Vagina (tissue), 2 donors: ENCODE measurements at regions not wholly inside any gene's neighbourhood (a gene's known extent, or its start where the extent isn't known, plus 50 kb on each side); places are given as distances from the start of the nearest gene placed in this dataset.
"Not testable (repeated sequence)": the region's sequence is repeated elsewhere in the genome, so short reads cannot be mapped to it uniquely, and the experiment has no call there.

Experiments used
- DNase-seq, 2 donors: peaks; one replicate each; pipeline ENCODE4 v3.0.0-alpha.2; 2017; ENCODE audit errors: extremely low spot score in 2 of 2
- H3K27ac ChIP-seq: fragments of 200-600 bp; sonication (generic); one replicate; pipeline ENCODE4 v1.5.1; 2019
- H3K27me3 ChIP-seq: fragments of 200-600 bp; sonication (generic); one replicate; pipeline ENCODE4 v1.5.1; 2019
- H3K36me3 ChIP-seq, 2 donors: fragments of 200-600 bp; sonication (generic); one replicate each; pipeline ENCODE4 v1.5.1; 2017 to 2019
- H3K4me1 ChIP-seq: fragments of 200-600 bp; sonication (generic); one replicate; pipeline ENCODE4 v1.5.1; 2019
- H3K4me3 ChIP-seq, 2 donors: fragments of 200-600 bp; sonication (generic); 1 replicate in 1 of 2; 2 replicates in 1 of 2; pipeline ENCODE4 v1.5.1; 2016 to 2019
- H3K9me3 ChIP-seq: fragments of 200-600 bp; sonication (generic); one replicate; pipeline ENCODE4 v1.5.1; 2019
- POLR2A ChIP-seq, 2 donors: fragments of 450-650 bp; IDR thresholded peaks; one replicate each; pipeline ENCODE4 v1.6.1; 2017; ENCODE audit warnings: antibody characterized with exemption in 2 of 2, mild to moderate bottlenecking in 2 of 2, moderate library complexity in 2 of 2
- POLR2AphosphoS5 ChIP-seq, 2 donors: sonication (generic); formaldehyde crosslinking; IDR thresholded peaks; one replicate each; pipeline ENCODE4 v1.9.0; 2017; ENCODE audit warnings: antibody characterized with exemption in 2 of 2, mild to moderate bottlenecking in 2 of 2, low read depth in 1 of 2; ENCODE audit not compliant: insufficient read depth in 1 of 2
- intact Hi-C: fragments of 100-400 bp; cut with DNase I; formaldehyde crosslinking; loops from one replicate; pipeline ENCODE4 v1.15.1; 2023
- TF ChIP-seq, protein P1 (sequence below), 3 experiments: fragments of 450-650 bp in 2 of 3; fragments of 200-600 bp in 1 of 3; sonication (generic) in 1 of 3; IDR thresholded peaks; one replicate each; pipeline ENCODE4 v1.5.1; 2017 to 2019; ENCODE audit warnings: antibody characterized with exemption in 3 of 3, mild to moderate bottlenecking in 2 of 3, moderate library complexity in 2 of 3

DNA sequence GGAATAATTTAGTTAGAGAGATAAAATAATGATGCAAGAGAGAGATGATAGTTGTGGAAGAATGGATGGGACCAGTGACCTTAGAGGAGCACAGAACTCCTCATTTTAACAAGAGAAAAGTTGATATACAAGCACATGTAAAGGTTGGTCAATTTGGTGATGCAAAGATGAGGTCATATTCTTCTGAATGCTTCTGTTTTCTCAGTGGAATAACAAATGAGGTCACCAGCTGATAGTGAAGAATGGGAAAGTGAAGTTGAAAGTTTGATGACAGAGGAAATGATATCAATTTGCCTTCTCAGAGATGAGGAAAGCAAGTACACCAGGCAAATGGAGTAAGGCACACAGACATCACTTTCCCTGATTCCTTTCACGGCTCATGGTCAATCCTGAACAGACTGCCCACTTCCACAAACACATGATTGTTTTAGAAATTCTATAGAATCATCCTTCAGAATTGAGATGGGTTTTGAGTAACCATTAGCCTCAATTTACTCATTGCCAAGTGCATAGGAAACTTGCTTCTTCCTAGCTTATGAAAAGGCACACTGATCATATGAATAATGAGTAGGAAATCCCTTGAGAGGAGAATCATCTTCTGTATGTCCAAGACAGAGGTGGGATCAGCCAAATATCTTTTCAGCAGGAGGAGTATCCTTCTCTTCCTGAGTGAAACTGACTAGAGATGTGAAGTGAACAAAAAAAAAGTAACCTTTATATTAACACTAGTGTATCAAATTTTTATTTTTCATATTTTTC, 82.4 kb upstream of the TCF21 start:
- no peak overlapping the region for H3K27ac ChIP-seq
- TF ChIP-seq POLR2A (IDR thresholded peaks at IDR 0.05) (no peak), POLR2AphosphoS5 (IDR thresholded peaks at IDR 0.05; ENCODE audit: insufficient read depth in 1 of 2, low read depth in 1 of 2) (no peak)
- TF ChIP-seq, protein P1, sequence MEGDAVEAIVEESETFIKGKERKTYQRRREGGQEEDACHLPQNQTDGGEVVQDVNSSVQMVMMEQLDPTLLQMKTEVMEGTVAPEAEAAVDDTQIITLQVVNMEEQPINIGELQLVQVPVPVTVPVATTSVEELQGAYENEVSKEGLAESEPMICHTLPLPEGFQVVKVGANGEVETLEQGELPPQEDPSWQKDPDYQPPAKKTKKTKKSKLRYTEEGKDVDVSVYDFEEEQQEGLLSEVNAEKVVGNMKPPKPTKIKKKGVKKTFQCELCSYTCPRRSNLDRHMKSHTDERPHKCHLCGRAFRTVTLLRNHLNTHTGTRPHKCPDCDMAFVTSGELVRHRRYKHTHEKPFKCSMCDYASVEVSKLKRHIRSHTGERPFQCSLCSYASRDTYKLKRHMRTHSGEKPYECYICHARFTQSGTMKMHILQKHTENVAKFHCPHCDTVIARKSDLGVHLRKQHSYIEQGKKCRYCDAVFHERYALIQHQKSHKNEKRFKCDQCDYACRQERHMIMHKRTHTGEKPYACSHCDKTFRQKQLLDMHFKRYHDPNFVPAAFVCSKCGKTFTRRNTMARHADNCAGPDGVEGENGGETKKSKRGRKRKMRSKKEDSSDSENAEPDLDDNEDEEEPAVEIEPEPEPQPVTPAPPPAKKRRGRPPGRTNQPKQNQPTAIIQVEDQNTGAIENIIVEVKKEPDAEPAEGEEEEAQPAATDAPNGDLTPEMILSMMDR (IDR thresholded peaks at IDR 0.05) = no peak
- no peaks in the 10 kb centered on the region for H3K9me3 ChIP-seq
- intact Hi-C loops = no loop called here
- no peaks in the 10 kb centered on the region for H3K27me3 ChIP-seq
- no peak overlapping the region for H3K4me3 ChIP-seq
- DNase-seq = no peak
- H3K4me1 ChIP-seq = no peaks in the 10 kb centered on the region
- no peaks in the 10 kb centered on the region for H3K36me3 ChIP-seq

DNA sequence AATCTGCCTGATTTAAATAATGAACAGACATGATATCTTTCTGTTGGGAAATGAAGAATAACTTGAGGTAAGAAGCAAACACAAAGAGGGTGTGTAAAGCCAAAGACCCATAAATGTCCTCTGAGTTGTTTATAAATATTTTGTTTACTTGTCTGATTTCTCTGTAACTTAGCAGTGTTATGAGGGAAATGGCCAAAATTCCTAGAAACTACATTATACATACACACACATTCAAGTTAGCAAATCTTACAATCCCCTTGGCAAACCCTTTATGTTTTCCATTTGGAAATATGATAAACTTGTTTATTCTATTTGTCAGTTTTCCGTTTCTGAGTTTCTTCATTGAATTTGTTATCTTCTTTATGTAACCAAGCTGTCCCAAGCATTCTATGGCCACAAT, 81.4 kb upstream of the TCF21 start:
- no peak for DNase-seq
- Histone ChIP-seq H3K4me1 (no peaks in the 10 kb centered on the region), H3K4me3 (no peak overlapping the region), H3K36me3 (no peaks in the 10 kb centered on the region), H3K27me3 (no peaks in the 10 kb centered on the region), H3K9me3 (no peaks in the 10 kb centered on the region), H3K27ac (no peak overlapping the region)
- TF ChIP-seq, protein P1 (IDR thresholded peaks at IDR 0.05) = no peak
- TF ChIP-seq POLR2AphosphoS5 (IDR thresholded peaks at IDR 0.05; ENCODE audit: insufficient read depth in 1 of 2, low read depth in 1 of 2) = no peak
- TF ChIP-seq POLR2A (IDR thresholded peaks at IDR 0.05) = no peak
- intact Hi-C loops = no loop called here

DNA sequence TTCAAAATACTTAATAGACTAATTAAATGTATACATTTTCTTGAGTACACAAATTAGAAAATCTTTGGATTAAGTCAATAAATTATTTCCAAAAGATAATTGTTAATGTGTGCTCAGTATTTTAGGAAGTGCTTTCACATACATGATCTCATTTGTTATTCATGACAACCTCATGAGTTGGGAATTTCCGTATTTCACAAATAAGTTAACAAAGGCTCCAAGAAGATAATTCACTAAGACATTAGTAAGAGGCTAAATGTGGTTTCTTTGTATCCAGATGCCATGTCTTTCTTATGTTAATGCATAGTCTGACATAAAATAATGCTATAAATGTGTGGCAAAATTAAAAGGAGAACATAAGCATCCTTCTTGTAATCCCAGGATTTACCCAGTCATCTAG, 79.5 kb upstream of the TCF21 start:
- no peak for TF ChIP-seq POLR2A (IDR thresholded peaks at IDR 0.05)
- no peak for TF ChIP-seq POLR2AphosphoS5 (IDR thresholded peaks at IDR 0.05; ENCODE audit: insufficient read depth in 1 of 2, low read depth in 1 of 2)
- TF ChIP-seq, protein P1 (IDR thresholded peaks at IDR 0.05) = no peak
- Histone ChIP-seq H3K4me3 (no peak overlapping the region), H3K27me3 (no peaks in the 10 kb centered on the region), H3K4me1 (no peaks in the 10 kb centered on the region), H3K27ac (no peak overlapping the region), H3K9me3 (no peaks in the 10 kb centered on the region), H3K36me3 (no peaks in the 10 kb centered on the region)
- no peak for DNase-seq
- intact Hi-C loops = no loop called here

DNA sequence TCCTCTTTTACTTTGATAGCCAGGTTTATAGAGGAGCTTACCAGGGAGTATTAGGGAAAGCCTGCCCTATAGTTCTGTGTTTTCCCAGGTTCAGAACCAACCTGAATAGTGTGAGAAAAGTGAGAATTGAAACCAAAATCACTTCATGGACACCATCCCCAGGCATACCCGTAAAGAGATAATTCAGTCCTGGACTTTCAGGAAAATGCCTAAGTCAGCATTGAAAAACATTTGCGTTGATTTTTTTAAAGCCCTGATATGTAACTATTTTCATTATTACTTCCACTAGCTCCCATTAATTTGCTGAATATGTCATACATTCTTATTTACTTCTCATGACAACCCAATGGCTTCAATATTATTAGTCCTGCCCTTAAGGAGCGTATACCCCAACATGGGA, 77.4 kb upstream of the TCF21 start:
- Histone ChIP-seq H3K9me3 (no peaks in the 10 kb centered on the region), H3K27ac (no peak overlapping the region), H3K4me3 (no peak overlapping the region), H3K27me3 (no peaks in the 10 kb centered on the region), H3K4me1 (peaks cover 3% of the 10 kb centered on the region), H3K36me3 (no peaks in the 10 kb centered on the region)
- no peak for DNase-seq
- intact Hi-C loops = no loop called here
- TF ChIP-seq POLR2A (IDR thresholded peaks at IDR 0.05) = no peak
- TF ChIP-seq, protein P1 (IDR thresholded peaks at IDR 0.05) = no peak
- no peak for TF ChIP-seq POLR2AphosphoS5 (IDR thresholded peaks at IDR 0.05; ENCODE audit: insufficient read depth in 1 of 2, low read depth in 1 of 2)

DNA sequence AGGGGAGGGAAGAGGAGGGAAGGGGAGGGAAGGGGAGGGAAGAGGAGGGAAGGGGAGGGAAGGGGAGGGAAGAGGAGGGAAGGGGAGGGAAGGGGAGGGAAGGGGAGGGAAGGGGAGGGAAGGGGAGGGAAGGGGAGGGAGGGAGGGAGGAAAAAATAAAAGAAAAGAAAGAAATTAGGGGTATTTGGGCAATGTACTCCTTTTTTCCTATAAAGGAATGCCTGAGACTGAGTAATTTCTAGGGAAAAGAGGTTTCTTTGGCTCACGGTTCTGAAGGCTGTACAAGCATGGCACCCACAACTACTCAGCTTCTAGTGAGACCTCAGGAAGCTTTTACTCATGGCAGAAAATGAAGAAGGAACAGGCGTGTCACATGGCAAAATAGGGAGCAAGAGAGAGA, 76.5 kb upstream of the TCF21 start:
- H3K27ac ChIP-seq, DNase-seq, intact Hi-C loops, H3K27me3 ChIP-seq, H3K4me1 ChIP-seq, H3K36me3 ChIP-seq, H3K4me3 ChIP-seq, H3K9me3 ChIP-seq: not testable (repeated sequence)
